ENCODE measurements at regions not wholly inside any gene's neighbourhood (a gene's known extent, or its start where the extent isn't known, plus 50 kb on each side); places are given as distances from the start of the nearest gene placed in this dataset.

GRCh38 chr4:155597281-155597680 lies 69.4 kb upstream of the GUCY1A1 start:
- Histone ChIP-seq H3K79me2 (replicated peaks; ENCODE audit: insufficient read depth, low read length) (no peaks in the 10 kb centered on the region), H3K27ac (ENCODE audit: low read length) (no peak overlapping the region), H3K36me3 (ENCODE audit: insufficient read depth, low read length) (no peaks in the 10 kb centered on the region), H3K9me2 (ENCODE audit: insufficient read depth, low read length) (no peaks in the 10 kb centered on the region), H3K4me3 (ENCODE audit: low read length) (no peak overlapping the region), H3F3A (ENCODE audit: insufficient read depth, low read length, poor library complexity, severe bottlenecking) (no peaks in the 10 kb centered on the region), H3K4me2 (ENCODE audit: low read length) (no peak overlapping the region), H3K9ac (ENCODE audit: low read length) (no peak overlapping the region), H4K20me1 (ENCODE audit: insufficient read depth) (no peaks in the 10 kb centered on the region), H3K27me3 (ENCODE audit: insufficient read depth, low read depth, low read length) (no peaks in the 10 kb centered on the region), H2AFZ (ENCODE audit: low read depth, low read length) (no peak overlapping the region), H3K9me3 (ENCODE audit: low read length) (no peaks in the 10 kb centered on the region)
- TF ChIP-seq, protein P1, sequence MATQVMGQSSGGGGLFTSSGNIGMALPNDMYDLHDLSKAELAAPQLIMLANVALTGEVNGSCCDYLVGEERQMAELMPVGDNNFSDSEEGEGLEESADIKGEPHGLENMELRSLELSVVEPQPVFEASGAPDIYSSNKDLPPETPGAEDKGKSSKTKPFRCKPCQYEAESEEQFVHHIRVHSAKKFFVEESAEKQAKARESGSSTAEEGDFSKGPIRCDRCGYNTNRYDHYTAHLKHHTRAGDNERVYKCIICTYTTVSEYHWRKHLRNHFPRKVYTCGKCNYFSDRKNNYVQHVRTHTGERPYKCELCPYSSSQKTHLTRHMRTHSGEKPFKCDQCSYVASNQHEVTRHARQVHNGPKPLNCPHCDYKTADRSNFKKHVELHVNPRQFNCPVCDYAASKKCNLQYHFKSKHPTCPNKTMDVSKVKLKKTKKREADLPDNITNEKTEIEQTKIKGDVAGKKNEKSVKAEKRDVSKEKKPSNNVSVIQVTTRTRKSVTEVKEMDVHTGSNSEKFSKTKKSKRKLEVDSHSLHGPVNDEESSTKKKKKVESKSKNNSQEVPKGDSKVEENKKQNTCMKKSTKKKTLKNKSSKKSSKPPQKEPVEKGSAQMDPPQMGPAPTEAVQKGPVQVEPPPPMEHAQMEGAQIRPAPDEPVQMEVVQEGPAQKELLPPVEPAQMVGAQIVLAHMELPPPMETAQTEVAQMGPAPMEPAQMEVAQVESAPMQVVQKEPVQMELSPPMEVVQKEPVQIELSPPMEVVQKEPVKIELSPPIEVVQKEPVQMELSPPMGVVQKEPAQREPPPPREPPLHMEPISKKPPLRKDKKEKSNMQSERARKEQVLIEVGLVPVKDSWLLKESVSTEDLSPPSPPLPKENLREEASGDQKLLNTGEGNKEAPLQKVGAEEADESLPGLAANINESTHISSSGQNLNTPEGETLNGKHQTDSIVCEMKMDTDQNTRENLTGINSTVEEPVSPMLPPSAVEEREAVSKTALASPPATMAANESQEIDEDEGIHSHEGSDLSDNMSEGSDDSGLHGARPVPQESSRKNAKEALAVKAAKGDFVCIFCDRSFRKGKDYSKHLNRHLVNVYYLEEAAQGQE (IDR thresholded peaks at IDR 0.05; ENCODE audit: borderline replicate concordance) = no peak
- TF ChIP-seq MXI1 (conservative IDR thresholded peaks at IDR 0.05; ENCODE audit: poor library complexity, severe bottlenecking) = no peak
- no peak for TF ChIP-seq EZH2 (IDR thresholded peaks at IDR 0.05; ENCODE audit: borderline replicate concordance, insufficient read depth, low read length, poor library complexity, severe bottlenecking)
- TF ChIP-seq EP300 (conservative IDR thresholded peaks at IDR 0.05; ENCODE audit: poor library complexity, severe bottlenecking) = no peak
- no peak for TF ChIP-seq SMC3 (conservative IDR thresholded peaks at IDR 0.05; ENCODE audit: poor library complexity)
- TF ChIP-seq POLR2AphosphoS5 (IDR thresholded peaks at IDR 0.05) = no peak
- no peak for TF ChIP-seq TAF1 (IDR thresholded peaks at IDR 0.05; ENCODE audit: low read depth)
- TF ChIP-seq RAD21 (conservative IDR thresholded peaks at IDR 0.05) = no peak
- TF ChIP-seq, protein P2, sequence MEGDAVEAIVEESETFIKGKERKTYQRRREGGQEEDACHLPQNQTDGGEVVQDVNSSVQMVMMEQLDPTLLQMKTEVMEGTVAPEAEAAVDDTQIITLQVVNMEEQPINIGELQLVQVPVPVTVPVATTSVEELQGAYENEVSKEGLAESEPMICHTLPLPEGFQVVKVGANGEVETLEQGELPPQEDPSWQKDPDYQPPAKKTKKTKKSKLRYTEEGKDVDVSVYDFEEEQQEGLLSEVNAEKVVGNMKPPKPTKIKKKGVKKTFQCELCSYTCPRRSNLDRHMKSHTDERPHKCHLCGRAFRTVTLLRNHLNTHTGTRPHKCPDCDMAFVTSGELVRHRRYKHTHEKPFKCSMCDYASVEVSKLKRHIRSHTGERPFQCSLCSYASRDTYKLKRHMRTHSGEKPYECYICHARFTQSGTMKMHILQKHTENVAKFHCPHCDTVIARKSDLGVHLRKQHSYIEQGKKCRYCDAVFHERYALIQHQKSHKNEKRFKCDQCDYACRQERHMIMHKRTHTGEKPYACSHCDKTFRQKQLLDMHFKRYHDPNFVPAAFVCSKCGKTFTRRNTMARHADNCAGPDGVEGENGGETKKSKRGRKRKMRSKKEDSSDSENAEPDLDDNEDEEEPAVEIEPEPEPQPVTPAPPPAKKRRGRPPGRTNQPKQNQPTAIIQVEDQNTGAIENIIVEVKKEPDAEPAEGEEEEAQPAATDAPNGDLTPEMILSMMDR (IDR thresholded peaks at IDR 0.05; ENCODE audit: poor library complexity, severe bottlenecking) = no peak

- no peaks in the 10 kb centered on the region for H3K27me3 ChIP-seq (ENCODE audit: insufficient read depth, low read depth, low read length)
- H3K9me3 ChIP-seq (ENCODE audit: low read length) = no peaks in the 10 kb centered on the region
- no peak overlapping the region for H2AFZ ChIP-seq (ENCODE audit: low read depth, low read length)
- H3K9ac ChIP-seq (ENCODE audit: low read length) = no peak overlapping the region
- no peak overlapping the region for H3K27ac ChIP-seq (ENCODE audit: low read length)
- H3K4me3 ChIP-seq (ENCODE audit: low read length) = no peak overlapping the region
- no peaks in the 10 kb centered on the region for H3K79me2 ChIP-seq (replicated peaks; ENCODE audit: insufficient read depth, low read length)
- H3K36me3 ChIP-seq (ENCODE audit: insufficient read depth, low read length) = no peaks in the 10 kb centered on the region
- H3K9me2 ChIP-seq (ENCODE audit: insufficient read depth, low read length) = no peaks in the 10 kb centered on the region
- H3F3A ChIP-seq (ENCODE audit: insufficient read depth, low read length, poor library complexity, severe bottlenecking) = no peaks in the 10 kb centered on the region
- TF ChIP-seq EP300 (conservative IDR thresholded peaks at IDR 0.05; ENCODE audit: poor library complexity, severe bottlenecking) (no peak), EZH2 (IDR thresholded peaks at IDR 0.05; ENCODE audit: borderline replicate concordance, insufficient read depth, low read length, poor library complexity, severe bottlenecking) (no peak), POLR2AphosphoS5 (IDR thresholded peaks at IDR 0.05) (no peak), TAF1 (IDR thresholded peaks at IDR 0.05; ENCODE audit: low read depth) (no peak), SMC3 (conservative IDR thresholded peaks at IDR 0.05; ENCODE audit: poor library complexity) (no peak), RAD21 (conservative IDR thresholded peaks at IDR 0.05) (no peak), MXI1 (conservative IDR thresholded peaks at IDR 0.05; ENCODE audit: poor library complexity, severe bottlenecking) (no peak)
- TF ChIP-seq, protein P2 (IDR thresholded peaks at IDR 0.05; ENCODE audit: poor library complexity, severe bottlenecking) = no peak
- TF ChIP-seq, protein P1 (IDR thresholded peaks at IDR 0.05; ENCODE audit: borderline replicate concordance) = no peak
- no peak overlapping the region for H3K4me2 ChIP-seq (ENCODE audit: low read length)
- H4K20me1 ChIP-seq (ENCODE audit: insufficient read depth) = no peaks in the 10 kb centered on the region
Observed at GRCh38 chr4:155593793-155594192, 72.9 kb upstream of the GUCY1A1 start.

Measured in neural cell (in vitro differentiated cells).